ENCODE measurements at regions not wholly inside any gene's neighbourhood (a gene's known extent, or its start where the extent isn't known, plus 50 kb on each side); places are given as distances from the start of the nearest gene placed in this dataset.
"Not testable (repeated sequence)": the region's sequence is repeated elsewhere in the genome, so short reads cannot be mapped to it uniquely, and the experiment has no call there.

DNA sequence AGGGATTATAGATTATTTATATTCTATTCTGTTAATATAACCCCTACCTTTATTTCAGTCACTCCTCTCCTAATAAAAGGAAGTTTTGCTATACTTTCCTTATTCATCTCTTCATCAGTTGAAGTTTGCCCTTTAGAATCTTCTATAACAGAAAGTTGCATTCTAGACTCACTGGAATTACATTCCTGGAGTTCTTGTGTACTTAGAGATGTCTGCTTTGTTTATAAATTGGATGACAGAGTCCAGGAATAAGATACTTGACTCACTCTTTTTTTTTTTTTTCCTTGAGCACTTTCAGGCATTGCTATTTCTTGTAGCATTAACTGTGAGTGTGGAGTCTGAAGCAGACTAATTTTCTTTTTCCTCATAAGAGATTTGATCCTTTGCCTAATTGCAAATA is 640.8 kb downstream of the XPNPEP1 start:
- peak; percentile 80 for DNase-seq (ENCODE audit: low read depth)

DNA sequence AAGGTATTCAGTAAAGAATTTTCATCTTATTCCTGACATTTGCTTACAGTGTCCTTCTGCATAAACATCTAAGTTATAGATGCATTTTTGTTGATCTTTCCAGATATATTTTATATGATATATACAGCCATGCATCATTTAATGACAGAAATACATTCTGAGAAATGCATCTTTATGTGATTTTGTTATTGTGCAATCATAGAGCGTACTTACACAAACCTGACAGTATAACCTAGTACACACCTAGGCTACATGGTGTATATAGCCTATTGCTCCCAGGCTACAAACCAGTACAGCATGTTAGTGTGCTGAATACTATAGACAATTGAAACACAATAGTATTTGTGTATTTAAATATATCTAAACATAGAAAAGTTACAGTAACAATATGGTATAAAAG is 642.0 kb downstream of the XPNPEP1 start:
- no peak for DNase-seq (ENCODE audit: low read depth)

DNA sequence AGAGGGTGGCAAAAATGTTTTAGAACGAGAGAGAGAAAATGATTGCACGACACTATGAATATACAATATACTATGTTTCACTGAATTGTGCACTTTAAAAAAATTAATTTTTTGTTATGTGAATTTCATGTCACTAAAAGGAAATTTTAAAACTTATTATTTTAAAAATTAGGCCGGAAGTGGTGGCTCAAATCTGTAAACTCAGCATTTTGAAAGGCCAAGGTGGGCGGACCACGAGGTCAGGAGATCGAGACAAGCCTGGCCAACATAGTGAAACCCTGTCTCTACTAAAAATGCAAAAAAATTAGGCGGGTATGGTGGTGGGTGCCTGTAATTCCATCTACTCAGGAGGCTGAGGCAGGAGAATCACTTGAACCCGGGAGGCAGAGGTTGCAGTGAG is 642.5 kb downstream of the XPNPEP1 start:
- DNase-seq (ENCODE audit: low read depth) = no peak

DNA sequence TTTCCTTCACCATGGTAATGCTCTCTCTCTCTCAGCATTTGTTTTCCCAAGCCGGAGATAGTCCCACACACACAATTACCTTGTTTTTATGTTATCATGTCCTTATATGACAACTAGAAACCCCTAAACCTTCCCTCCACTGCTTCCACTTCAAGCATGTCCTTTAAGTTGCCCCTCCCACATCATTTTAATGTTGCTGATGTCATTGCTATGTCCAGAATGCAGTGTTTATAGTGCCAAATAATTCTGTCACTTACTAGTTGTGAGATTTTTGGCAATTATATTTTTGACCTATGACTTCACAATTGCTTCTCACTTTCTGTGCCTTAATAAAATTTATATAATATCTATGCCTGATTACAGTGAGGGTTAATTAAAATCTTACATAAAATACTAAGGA is 645.9 kb downstream of the XPNPEP1 start:
- DNase-seq (ENCODE audit: low read depth) = no peak

DNA sequence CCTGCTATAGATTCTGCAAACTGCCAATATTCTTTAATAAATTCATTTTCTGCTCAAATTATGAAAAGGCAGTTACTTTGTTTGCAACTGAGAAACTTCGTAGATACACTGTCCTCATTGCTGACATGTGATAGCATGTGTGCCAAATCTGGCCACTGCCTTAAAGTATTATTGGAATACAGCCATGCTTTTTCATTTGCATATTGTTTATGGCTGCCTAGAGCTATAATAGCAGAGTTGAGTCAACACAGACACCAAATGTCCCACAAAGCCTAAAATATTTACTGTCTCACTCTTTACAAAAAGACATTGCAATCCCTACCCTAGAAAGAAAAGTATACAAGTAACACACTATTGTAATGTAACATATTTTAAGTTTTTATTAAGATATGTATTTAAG is 647.4 kb downstream of the XPNPEP1 start:
- peak; percentile 43 for DNase-seq (ENCODE audit: low read depth)

DNA sequence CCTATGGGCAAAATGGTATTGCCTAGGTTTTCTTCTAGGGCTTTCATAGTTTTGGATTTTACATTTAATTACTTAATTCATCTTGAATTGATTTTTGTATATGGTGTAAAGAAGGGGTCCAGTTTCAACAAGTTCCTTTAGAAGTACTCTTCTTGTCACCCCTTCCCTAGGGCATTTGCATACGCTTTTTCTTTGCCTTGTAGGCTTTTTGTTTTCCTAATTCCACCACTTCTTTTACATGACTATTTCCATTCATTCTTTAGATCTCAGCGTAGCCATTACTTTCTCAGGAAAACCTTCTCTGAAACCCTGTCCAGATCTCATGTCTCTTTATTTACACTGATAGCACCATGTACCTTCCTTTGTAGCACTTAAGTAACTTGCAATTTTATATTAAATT is 648.6 kb downstream of the XPNPEP1 start:
- DNase-seq (ENCODE audit: low read depth) = no peak

DNA sequence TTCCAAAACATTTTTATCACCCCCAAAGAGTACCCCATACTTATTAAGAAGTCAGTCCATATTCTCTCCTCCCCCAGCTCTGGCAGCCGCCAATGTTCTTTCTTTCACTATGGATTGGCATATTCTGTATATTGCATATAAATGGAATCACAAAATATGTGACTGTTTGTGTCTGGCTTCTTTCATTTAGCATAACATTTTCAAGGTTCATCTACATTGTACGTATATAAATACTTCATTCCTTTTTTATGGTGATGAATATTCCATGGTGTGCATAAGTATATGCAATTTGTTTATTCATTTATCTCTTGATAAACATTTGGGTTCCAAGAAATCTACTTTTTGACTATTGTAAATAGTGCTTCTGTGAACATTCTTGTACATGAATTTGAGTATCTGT is 653.1 kb downstream of the XPNPEP1 start:
- DNase-seq (ENCODE audit: low read depth) = no peak

DNA sequence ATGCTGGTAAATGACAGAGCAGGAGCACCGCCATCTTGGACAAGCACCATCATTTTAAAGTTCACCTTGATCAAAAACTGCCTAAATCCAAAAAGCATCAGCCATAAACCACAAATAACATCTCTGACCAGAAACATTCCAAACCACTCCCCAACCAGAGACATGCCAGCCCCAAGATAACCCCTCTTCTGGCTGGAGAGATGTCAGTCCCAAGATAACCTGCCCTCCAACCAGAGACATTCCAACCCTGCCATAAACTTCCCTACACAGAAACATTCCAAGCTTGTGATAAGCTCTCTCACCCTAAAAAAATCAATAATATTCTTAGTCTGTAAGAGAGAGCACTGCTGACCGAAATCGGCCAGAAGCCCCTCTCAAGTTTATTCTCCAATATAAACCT is 659.3 kb downstream of the XPNPEP1 start:
- DNase-seq (ENCODE audit: low read depth) = no peak

DNA sequence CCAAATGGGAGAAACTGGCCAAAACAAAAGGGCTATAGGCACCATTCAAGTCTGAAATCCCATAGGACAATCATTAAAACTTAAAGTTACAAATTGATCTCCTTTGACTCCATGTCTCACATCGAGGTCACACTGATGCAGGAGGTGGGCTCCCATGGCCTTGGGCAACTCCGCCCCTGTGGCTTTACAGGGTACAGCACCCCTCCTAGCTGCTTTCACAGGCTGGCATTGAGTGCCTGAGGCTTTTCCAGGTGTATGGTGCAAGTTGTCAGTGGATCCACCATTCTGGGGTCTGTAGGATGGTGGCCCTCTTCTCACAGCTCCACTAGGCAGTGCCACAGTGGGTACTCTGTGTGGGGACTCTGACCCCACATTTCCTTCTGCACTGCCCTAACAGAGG is 662.1 kb downstream of the XPNPEP1 start:
- no peak for DNase-seq (ENCODE audit: low read depth)

DNA sequence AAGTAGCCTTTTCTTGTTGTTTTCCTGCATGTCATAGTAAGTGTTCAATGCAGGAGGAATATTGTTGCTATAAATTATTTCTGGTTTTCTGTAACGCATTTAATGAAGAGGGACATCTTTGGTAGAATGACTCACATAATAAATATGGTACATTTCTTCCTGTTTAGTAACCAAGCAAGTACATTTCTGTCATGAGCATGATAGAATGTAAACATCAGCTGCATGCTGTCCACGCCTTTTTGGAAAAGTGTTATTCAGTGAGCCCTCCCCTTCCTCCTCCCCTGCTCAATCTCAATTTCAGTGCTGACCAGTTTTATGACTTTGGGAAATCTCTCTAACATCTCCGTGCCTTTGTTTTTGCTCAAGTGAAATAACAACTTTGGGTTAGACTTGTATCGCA is 664.0 kb downstream of the XPNPEP1 start:
- DNase-seq (ENCODE audit: low read depth) = peak; percentile 81

DNA sequence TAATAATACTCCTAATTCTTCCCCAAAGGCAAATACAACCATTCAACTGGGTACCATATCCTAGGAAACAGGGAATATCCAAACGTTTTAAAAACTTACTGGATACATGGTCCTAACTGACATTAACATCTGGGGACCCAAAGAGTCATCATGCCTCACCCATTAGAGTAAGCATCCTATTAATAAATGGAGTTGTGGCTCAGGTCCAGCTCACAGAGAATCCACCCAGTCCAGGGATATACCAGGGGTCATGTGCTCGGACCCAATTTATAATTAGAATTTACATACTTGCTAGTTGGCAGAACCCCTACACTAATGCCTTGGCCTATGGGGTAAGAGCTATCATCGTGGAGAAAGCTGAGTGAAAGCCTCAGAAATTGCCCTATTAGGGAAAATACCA is 670.0 kb downstream of the XPNPEP1 start:
- no peak for DNase-seq (ENCODE audit: low read depth)

DNA sequence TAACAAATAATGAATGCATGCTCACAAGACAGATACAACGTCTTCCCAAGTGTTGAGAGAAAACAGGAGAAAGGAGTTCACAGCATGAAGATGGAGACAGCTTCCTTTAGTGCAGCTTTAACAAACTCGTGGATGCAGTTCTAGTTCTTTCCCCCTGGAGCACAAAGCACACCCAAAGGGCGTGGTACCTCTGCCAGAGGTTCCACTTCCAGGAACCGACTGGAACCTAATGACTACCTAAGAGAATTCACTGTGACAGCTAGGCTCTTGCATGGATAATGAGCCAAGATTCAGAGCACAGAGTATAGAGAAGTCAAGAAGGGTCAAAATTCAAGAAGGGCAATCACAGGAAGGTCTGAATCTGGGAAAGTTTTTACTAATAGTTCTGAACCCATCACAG is 673.2 kb downstream of the XPNPEP1 start:
- DNase-seq (ENCODE audit: low read depth) = no peak

DNA sequence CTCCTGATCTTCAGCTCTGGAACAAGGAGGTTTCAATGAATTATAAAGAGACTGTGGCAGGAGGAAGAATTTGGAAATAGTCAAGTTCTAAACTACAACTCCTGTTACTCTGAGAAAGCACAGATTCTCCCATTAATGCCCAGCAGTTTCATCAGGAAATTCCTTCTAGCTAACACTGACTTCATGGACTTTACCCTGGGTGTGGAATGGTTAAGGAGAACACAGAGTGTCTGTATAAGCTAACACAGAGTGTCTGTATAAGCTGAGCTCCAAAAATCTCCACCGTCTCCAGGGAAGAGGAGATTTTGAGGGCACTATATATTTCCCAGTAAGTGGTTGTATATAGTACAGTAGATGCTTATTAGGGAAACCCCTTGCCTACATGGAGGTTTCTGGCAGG is 675.5 kb downstream of the XPNPEP1 start:
- no peak for DNase-seq (ENCODE audit: low read depth)

DNA sequence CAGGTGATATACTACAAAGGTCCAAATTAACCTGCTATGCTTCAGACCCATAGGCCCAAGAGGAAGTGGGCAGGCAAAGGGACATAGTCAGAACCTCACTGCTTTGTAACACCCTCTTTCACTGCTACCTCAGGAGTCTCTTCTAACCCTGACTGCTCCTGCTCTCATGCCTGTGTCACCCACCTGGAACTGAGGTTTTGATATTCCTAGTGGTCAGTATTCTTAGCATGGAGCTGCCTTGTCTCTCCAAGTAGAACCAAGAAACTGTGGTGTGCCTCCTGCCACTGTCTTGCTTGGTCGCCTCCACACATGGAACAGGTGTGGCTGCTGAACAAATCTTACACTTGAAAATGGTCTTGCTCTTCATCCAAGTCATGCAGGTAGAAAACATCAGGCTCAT is 677.5 kb downstream of the XPNPEP1 start:
- DNase-seq (ENCODE audit: low read depth) = no peak

DNA sequence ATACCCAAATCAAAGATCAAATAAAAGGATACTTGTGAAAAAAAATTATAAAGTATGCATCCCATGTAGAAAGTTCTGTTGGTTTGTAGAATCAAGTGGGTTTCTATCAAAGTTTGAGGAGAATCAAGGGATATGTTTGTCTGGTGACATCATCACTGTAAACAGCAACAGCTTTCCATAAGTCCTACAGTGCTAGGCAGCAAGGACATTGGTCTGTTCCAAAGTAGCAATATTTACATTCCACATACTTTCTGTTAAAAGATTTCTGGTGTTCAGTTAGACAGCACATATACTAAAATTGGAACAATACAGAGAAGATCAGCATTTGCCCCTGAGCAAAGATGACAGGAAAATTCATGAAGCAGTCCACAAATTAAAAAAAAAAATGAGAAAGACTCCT is 683.9 kb downstream of the XPNPEP1 start:
- DNase-seq (ENCODE audit: low read depth) = no peak

DNA sequence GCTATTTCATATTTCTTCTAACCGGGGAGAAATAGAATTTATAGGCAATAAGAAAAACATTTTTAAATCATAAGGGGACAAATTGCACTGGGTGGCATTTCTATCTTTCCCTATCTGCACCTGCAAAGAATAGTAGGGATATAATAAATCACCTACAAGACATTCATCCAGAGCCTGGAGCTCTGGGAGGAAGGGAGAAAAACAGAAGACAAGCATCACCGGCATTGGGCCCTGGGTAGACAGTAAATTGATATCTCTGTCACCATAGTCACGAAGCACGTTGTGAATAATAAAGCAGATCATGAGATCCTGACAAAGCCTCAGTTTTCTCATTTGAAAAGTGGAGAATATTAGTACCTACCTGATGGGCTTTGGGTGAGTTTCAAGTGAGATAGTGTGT is 685.6 kb downstream of the XPNPEP1 start:
- no peak for DNase-seq (ENCODE audit: low read depth)

DNA sequence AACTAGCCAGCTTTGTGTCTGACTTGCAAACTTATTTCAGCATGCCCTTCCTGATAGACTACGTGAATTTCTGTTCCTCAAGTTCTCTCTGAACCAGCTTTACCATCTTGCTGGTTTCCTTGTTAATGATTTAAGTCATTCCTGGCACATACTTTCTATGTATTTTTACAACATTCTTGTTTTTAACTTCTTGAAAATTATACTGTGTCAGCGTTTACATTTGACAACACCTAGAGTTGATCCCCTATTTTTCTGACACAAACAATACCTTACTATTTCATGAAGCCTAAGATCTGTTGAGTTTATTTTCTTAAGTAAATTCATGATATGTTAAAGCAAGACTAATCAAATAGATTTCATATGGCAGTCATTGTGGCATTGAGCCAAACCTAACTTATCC is 686.3 kb downstream of the XPNPEP1 start:
- no peak for DNase-seq (ENCODE audit: low read depth)

DNA sequence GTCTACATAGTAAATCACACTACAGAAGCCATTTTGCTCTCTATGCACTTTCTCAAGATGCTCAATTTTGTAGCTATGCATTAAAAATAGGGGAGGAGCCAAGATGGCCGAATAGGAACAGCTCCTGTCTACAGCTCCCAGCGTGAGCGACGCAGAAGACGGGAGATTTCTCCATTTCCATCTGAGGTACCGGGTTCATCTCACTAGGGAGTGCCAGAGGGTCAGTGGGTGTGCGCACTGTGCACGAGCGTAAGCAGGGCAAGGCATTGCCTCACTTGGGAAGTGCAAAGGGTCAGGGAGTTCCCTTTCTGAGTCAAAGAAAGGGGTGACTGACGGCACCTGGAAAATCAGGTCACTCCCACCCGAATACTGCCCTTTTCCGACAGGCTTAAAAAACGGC is 699.8 kb downstream of the XPNPEP1 start:
- DNase-seq (ENCODE audit: low read depth) = not testable (repeated sequence)

DNA sequence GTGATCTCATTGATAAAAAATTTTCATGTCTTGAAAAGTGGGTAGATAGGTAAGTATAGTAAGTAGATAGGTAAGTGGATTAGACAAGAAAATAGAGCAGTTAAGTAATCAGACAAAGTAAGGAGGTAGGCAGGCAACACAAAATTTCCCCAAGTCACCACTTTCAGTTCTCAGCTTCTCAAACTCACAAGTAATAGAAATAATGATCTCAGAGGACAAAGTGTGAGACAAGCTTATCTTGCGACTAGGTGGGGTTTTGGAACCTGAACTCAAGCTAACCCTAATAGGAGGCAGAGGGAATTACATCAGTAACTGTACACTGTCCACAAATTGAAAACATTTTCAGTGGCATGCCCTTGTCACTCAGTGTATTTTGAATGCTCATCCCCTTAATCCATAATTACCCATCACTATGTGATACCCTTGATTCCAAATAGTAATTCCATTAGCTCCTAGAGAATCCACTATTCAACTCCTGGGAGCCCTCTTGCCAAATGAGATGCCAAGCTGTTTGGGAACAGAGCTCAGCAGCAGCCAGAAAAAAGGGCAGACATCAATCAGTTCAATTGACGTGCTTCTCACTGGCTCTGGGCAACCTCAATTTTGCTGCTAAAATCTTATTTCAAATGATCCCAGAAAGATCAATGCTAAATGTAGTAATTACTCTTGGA is 703.2 kb downstream of the XPNPEP1 start:
- no peak for DNase-seq (ENCODE audit: low read depth)

DNA sequence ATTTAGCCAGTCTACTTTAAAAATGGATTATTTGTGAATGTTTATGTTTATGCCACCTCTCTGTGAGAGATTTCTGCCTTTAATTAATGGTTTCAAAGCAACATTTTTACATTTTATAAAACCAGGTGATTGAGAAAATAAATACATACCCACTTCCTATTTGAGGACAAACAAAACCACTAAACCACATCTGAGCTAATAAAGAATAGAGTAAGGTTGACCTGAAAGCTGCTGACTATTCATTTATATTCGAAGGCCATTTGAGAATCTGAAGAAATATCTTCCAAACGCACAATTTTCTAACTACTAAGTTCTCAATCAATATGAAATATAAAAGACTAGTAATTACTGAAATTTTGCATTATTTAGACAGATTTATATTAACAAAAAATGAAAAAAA is 705.1 kb downstream of the XPNPEP1 start:
- no peak for DNase-seq (ENCODE audit: low read depth)

DNA sequence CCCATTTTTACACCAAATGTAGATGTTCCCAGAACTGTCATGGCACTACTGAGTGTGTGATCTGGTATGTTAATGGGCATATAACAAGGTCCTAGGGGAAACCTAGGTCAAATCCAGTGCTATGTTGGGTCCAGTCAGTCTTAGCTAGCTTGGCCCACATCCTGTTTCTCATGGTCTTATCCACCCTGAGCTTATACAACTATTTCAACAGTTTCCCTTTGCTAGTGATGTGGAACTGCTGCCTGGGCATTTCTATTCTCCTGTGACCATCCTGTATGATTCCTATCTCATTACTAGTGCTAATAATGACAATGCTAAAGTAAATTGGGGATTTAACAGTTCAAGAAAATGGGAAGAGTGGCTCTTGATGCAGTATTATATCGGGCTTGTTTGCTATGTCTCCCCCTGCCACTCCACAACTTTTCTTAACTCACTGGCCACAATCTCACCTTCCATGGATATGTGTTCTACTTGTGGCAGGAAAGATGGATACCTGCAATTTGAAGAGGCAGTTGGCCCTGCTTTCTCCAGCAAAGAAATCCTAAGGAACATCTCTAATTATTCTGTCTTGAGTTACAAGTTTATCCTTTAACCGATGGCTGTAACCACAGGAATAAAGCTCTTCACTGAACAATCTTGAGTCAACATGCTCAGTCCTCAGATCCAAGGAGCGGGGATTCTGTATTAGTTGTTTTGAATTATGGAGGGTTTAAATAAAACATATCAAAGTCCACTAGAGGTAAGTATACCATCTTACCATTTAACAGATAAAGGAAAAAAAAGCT is 707.8 kb downstream of the XPNPEP1 start:
- DNase-seq (ENCODE audit: low read depth) = peak; percentile 25

DNA sequence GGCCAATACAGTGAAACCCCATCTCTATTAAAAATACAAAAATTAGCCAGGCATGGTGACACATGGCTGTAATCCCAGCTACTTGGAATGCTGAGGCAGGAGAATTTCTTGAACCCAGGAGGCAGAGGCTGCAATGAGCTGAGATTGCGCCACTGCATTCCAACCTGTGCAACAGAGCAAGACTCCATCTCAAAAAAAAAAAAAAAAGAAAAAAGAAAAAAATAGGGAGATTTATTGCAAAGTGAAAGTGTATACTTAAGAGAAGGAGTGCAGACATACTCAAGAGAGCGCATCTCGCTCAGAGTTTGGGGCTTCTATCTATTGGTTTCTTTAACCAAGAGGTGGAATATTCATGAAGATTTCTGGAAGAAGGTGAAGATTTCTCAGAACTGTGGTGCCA is 708.4 kb downstream of the XPNPEP1 start:
- DNase-seq (ENCODE audit: low read depth) = not testable (repeated sequence)

DNA sequence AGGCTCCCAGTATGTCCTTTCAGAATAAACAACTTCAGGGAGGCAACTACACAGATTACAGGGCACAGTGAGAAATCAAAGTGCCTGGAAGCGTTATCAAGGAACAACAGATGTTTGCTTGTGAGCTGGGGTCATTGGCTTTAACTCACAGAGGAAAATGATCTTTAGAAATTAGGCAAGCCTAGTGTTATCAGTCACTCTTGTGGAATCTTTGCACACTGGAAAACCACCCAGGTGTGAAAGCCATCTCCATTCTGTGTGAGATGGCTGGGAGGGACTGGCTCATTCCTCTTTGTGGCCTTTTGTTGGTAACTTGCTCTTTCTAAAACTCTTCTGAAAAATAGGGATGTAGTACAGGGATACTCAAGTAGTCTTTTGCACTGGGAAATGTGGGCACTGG is 716.0 kb downstream of the XPNPEP1 start:
- DNase-seq (ENCODE audit: low read depth) = peak; percentile 10
